HG02759 (cell line): ENCODE measurements at regions not wholly inside any gene's neighbourhood (a gene's known extent, or its start where the extent isn't known, plus 50 kb on each side); places are given as distances from the start of the nearest gene placed in this dataset.
"Not testable (repeated sequence)": the region's sequence is repeated elsewhere in the genome, so short reads cannot be mapped to it uniquely, and the experiment has no call there.

Experiments
- ATAC-seq: cut with Tn5 transposase; IDR thresholded peaks from one replicate; pipeline ENCODE4 v1.9.1; 2021; ENCODE audit warnings: mild to moderate bottlenecking, moderate library complexity; ENCODE audit not compliant: unreplicated experiment

DNA sequence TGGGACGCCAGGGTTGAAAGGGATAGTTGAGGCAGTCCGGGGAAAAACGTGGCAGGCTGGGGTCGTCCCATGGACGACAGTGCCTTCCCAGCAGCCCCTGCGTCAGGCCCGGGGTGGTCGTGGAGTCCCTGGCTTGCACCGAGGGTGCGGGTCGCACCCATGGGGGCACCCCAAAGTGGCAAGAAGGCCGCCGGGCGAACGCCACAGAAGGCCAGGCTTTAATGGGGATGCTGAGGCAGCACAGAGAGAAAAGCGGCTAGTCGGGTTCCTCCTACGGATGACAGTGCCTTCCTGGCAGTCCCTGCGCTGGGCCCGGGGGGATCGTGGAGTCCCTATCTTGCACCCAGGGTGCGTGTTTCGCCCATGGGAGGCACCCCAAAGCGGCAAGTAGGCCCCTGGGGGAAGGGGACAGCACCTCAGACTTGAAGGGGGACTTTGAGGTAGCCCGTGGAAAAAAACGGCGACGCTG, 158.6 kb upstream of the ALG10B start:
- no peak for ATAC-seq

DNA sequence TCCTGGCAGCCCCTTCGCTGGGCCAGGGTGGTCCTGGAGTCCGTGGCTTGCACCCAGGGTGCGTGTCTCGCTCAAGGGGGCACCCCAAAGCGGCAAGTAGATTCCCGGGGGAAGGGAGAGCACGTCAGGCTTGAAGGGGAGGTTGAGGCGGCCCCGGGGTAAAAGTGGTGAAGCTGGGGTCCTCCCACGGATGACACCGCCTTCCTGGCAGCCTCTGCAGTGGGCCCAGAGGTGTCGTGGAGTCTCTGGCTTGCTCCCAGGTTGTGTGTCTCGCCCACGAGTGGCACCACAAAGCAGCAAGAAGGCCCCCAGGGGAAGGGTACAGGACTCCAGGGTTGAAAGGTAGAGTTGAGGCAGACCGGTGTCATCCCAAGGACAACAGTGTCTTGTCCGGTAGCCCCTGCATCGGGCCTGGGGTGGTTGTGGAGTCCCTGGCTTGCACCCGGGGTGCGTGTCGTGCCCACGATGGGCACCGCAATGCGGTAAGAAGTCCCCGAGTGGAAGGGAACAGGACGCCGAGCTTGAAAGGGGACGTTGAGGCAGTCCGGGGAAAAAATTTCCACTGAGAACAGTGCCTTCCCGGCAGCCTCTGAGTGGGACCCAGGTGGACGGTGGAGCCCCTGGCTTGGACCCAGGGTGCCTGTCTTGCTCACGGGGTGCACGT, 158.0 kb upstream of the ALG10B start:
- no peak for ATAC-seq

DNA sequence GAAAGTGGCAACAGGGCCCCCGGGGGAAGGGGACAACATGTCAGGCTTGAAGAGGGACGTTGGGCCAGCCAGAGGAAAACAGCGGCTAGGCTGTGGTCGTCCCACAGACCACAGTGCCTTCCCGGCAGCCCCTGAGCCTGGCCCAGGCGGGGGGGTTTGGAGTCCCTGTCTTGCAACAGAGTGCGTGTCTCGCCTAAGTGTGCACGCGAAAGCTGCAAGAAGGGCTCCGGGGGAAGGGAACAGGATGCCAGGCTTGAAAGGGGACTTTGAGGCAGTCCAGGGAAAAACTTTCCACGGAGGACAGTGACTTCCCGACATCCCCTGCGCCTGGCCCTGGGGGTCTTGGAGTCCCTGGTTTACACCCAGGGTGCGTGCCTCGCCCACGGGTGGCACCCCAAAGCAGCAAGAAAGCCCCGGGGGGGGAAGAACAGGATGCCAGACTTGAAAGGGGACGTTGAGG, 157.5 kb upstream of the ALG10B start:
- no peak for ATAC-seq

DNA sequence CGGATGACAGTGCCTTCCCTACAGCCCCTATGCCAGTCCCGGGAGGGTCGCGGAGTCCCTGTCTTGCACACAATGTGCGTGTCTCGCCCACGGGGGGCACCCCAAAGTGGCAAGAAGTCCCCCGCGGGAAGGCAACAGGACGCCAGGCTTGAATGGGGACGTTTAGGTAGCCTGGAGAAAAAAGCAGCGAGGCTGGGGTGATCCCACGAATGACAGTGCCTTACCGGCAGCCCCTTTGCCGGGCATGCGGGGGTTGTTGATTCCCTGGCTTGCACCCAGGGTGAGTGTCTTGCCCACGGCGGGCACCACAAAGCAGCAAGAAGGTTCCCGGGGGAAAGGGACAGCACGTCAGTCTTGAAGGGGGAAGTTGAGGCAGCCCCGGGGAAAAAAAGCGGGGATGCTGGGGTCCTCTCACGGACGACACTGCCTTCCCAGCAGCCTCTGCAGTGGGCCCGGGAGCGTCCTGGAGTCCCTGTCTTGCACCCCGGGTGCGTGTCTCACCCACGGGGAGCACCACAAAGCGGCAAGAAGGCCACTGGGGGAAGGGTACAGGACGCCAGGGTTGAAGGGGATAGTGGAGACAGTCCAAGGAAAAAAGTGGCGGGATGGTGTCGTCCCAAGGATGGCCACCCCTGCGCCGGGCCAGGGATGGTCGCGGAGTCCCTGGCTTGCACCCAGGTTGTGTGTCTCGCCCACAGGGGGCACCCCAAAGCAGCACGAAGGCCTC, 156.8 kb upstream of the ALG10B start:
- ATAC-seq, result no peak

DNA sequence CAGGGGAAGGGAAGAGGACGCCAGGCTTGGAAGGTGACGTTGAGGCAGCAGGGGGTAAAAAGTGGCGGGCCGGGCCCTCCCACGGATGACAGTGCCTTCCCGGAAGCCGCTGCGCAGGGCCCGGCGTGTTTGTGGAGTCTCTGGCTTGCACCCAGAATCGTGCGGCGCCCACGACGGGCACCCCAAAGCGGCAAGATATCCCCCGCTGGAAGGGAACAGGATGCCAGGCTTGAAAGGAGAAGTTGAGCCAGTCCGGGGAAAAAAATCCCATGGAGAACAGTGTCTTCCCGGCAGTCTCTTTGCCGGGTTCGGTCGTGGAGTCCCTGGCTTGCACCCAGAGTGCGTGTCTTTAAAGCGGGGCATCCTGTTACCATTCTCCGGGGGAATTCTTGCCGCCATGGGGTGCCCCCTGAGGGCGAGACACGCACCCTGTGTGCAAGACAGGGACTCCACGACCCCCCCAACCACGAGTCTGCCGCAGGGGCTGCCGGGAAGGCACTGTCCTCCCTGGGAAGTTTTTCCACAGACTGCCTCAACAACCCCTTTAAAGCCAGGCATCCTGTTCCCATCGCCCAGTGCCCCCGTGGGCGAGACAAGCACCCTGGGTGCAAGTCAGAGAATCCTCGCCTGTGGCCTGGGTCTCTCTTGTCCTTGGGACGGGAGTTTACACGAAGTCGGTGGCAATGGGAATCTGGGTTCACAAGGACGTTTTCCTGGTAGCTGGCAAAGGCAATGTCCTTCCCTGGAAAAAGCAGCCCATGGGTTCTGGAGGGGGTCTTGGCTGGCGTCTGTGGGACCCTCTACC, 156.1 kb upstream of the ALG10B start:
- no peak for ATAC-seq

DNA sequence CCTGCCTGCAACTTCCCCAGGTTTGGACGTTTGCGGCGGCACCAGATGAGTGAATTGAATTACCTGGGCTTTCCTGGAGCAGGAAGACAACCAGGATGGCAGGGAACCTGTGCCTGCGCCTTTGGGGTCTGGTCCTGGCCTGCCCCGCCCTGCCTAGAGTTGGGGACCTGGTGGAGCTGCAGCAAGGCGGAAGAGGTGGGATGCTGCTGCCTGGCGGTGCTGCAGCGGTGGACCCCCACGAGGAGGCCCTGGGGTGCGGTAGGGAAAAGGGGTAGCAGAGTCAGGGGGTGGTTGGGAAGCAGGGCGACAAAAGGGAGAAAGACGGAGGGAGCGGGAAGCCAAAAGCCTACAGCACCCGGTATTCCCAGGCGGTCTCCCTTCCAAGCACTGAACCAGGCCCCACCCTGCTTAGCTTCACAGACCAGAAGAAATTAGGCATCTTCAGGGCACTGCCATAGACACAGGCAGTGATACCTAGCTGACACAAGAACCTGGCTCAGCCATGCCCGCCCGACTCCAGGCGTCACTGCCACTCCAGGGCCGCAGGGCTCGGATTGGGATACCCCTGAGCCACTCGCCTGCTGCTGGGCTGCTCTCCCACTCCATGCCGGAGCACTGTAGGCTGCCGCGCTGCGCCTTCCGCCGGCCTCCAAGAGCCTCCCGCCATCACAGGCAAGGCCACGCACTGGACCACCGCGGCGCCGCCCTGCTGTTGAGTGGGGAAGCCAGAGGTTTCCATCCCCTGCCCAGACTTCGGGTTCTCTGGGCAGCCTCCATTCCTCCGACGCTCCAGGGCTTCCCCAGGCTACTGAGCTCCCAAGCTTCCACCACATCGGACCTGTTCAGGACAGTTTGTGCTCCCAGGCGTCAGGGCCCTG, 155.2 kb upstream of the ALG10B start:
- no peak for ATAC-seq

DNA sequence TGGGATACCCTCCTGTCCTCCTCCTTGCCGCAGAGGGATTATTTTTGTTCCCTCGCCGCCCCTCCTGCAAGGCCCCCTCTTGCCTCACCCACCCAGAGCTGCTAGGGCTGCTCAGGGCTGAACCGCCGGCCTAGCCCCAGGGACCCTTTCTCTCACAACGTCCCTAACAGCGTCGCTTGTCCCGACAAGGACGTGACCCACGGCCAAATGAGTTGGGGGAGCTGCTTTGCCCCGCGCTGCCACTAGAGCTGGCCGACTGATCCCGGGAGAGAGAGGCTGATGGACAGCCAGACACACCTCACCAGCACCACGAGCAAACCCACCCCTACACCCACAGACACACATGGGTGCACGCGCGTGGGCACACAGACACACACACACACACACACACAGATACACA, 154.6 kb upstream of the ALG10B start:
- no peak for ATAC-seq

DNA sequence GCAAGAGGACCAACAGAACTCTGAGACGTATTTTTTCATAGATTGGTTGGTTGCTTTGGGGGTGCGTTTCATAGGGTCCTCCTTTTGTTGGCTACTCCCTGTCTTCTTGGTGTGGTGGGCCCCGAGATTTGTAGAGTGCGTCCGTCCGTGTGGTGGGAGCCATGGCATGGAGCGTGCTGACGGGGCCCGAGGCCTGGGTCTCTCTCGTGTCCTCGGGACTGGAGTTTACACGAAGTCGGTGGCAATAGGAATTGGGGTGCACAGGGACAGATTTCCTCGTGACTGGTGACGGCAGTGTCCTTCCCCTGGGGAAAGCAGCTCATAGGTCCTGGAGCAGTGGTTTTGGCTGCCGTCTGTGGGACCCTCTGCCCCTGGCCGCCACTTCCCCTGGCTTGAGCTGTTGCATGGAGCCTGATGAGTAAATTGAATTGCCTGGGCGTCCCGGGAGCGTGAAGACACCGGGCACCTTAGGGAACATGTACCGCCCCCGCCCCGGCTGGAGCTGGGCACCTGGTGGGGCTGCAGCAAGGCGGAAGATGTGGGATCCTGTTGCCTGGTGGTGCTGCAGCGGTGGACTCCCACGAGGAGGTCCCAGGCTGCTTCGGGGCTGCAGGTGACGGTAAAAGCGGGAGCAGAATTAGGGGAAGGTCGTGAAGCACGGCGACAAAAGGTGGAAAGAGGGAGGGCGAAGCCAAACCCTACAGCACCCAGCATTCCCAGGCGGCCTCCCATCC, 153.7 kb upstream of the ALG10B start:
- no peak for ATAC-seq

DNA sequence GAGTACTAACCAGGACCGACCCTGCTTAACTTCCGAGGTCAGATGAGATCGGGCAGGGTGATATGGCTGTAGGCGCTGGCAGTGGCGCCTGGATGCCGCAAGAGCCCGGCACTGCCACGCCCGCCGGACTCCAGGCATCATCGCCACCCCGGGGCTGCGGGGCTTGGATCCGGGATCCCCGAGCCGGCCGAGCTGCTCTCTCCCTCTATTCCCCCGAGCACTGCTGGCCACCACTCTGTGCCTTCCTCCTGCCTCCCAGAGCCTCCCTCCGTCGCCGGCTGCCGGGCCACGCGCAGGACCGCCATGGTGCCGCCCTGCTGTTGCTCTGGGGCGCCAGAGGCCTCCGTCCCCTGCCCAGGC, 153.2 kb upstream of the ALG10B start:
- no peak for ATAC-seq

DNA sequence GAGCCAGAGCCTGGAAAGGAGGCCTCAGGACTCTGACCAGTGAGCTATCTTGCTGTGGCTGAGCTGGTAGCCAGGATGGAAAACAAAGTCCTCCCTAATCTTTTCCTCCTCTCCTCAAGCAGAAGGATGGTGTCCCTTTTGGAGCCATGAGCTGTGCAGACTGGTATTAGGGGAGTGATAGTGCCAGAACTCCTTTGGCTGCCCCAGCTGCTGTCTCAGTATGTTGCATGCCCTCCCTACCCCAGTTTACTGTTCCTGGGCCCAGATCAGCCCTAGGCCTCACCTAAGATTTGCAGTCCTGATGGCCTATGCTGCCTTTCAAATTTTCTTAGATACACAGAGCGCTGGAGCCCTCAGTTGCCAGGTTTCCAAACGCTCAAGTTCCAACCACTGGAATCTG, 150.3 kb upstream of the ALG10B start:
- no peak for ATAC-seq

DNA sequence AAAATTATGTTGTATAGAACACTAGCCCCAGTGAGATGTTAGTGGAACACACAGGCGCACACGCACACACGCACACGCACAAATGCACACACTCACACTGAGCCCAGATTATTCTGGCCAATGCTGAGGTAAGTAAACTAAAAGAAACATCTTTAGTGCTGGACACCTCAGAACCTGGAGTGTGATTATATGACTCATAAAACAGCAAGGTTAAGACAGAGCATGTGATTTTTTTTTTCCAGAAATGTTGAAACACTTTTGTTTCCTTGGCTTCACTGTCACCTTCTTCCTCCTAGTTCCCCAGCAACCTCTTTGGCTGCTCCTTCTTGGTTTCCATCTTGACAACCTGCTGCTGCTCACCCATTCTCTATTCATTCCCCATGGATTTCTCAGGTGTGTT, 141.0 kb upstream of the ALG10B start:
- ATAC-seq, result no peak

DNA sequence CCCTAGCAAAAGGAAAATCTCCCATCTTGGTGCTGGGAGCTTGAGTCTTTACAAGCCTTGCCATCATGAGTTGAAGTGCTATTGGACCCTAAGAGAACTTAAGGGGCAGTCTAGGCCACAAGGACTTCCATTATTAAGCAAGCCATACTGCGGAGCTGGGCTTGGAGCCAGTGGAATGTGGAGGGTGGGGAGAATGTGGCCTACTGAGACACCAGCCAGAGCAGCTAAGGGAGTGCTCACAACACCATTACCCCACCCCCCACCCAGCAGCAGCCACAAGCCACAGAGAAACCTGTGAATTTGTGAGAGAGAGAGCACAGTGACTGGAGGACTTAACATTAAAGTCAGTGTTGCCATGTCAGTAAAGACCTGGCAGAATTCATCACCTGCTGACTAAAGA, 133.0 kb upstream of the ALG10B start:
- ATAC-seq, result not testable (repeated sequence)

DNA sequence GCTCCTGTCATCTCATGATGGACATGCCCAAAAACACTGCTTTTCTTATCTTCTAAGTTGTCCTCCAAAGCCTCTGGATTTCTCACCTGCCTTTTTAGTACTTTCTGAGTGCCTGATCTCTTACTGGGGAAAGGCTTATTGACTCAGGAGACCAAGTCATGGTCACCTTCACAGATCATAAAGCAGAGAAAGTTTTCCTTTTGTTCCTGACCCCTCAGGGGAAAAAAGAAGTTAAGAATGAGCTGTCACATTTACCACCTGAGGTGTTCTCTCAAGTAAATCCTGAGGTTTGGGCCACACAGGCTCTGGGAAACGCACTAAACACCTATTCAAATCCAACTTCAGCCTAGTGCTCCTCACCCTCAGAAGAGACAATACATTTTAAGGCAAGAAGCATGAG, 119.3 kb upstream of the ALG10B start:
- not testable (repeated sequence) for ATAC-seq

DNA sequence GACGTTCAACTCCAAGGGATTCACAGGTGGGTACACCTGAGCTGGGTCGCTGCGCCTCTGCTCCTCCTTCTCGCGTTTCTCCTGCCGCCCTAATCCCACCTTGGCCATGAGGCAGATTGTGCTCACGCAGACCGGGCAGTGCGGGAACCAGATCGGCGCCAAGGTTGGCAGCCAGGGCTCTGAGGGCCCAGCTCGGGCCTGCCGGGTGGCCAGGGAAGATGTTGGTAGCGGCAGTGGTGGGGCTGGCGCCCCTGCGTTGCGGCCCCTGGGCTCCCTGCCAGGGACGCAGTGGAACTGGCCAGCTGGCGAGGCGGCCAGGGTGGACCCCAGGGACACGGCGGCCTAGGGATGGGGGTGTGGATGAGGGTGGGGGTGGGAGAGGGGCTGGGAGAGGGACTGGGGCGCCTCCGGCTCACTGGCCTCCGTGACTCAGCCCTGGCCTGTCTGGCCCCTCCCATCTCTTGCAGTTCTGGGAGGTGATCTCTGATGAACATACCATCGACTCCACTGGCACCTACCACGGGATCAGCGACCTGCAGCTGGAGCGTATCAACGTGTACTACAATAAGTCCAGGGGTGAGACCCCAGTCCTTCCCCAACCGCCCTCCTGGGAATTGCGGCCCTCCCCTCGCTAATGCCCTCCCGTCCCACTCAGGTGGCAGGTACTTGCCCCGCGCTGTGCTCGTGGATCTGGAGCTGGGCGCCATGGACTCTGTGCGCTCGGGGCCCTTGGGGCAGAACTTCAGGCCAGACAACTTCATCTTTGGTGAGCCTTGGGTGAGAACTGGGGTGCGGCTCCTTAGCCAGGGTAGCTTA, 114.9 kb upstream of the ALG10B start:
- no peak for ATAC-seq

DNA sequence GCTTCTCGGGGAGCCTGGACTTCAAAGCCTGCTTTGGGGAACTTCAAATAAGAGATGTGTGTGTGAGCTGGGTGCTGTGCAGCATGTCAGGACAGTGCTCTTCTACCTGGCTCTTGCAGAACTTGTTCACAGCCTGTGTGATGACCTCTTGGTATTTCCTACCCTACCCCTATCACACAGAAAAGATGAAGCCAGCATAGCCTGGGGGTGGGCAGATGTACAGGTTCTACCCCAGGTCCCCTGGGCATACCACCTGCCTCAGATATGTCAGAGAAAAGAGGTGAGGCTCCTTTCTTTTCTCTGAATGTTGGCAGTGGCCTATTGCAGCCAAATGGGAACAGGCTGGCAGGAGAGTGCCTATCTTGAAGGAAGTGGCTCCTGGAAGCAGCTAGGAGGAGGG, 111.7 kb upstream of the ALG10B start:
- no peak for ATAC-seq

DNA sequence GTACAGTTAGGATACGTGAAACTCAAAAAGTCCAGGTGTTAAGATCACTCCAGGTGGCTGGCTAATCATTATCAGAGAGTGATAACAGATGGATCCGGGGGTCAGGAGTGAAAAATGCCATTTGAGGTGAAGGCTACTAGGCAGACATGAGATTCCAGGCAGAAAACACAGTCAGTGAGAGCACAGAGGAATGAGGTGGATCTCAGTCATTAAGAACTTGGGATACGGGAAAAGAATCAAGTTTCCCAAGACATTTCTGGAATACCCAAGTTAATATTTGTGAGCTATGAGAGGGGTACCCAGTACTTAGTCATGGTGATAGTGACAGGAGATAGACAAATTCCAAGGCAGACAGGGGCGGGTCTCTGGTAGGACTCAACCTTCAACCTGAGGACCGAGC, 94.6 kb upstream of the ALG10B start:
- ATAC-seq, result no peak

DNA sequence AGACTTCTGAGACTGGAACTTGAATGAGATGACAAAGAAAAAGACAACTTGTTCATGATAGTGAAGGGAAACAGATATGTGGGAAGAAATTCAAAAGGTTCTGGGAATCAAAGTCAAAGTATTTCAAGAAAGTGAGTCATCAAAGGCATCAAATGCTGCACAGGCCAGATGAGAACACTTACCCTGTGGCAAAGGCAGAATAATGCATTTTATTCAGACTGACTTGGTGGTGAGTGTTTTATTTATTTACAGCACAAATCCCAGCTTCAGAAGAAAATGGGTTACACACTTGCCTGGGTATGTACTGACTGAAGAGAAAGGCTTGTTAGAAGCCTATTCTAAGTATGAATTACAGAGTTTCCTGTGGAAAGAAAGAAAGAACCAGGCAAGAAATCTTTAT, 78.2 kb upstream of the ALG10B start:
- not testable (repeated sequence) for ATAC-seq

DNA sequence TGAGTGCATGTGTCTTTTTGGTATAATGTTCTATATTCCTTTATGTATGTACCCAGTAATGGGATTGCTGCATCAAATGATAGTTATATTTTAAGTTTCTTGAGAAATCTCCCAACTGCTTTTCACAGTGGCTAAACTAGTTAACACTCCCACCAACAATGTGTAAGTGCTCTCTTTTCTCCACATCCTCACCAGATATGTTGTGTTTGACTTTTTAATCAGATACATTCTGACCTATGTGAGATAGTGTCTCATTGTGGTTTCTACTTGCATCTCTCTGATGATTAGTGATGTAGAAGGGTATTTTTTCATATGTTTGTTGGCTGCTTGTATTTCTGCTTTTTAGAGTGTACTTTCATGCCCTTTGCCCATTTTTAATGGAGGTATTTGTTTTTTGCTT, 62.8 kb upstream of the ALG10B start:
- ATAC-seq, result no peak

DNA sequence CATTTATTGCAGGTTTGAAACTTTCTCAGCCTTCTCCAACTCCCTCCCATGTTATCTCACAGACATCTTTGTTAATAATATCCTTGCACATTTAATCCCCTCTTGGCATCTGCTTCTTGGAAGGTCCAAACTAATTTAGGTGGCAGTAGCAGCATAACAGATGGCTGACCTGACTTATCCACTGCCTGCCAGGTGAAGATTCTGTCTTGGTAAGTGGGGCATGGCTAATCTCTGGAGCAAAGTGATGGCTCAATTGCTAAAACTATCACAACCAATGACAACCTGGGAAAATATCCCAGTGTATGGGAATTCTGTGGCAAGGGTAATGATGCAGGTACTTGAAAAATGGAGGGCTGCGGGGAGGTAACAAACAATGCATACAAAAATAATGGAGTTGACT, 58.2 kb upstream of the ALG10B start:
- no peak for ATAC-seq
